ENCODE measurements at regions not wholly inside any gene's neighbourhood (a gene's known extent, or its start where the extent isn't known, plus 50 kb on each side); places are given as distances from the start of the nearest gene placed in this dataset.

DNA sequence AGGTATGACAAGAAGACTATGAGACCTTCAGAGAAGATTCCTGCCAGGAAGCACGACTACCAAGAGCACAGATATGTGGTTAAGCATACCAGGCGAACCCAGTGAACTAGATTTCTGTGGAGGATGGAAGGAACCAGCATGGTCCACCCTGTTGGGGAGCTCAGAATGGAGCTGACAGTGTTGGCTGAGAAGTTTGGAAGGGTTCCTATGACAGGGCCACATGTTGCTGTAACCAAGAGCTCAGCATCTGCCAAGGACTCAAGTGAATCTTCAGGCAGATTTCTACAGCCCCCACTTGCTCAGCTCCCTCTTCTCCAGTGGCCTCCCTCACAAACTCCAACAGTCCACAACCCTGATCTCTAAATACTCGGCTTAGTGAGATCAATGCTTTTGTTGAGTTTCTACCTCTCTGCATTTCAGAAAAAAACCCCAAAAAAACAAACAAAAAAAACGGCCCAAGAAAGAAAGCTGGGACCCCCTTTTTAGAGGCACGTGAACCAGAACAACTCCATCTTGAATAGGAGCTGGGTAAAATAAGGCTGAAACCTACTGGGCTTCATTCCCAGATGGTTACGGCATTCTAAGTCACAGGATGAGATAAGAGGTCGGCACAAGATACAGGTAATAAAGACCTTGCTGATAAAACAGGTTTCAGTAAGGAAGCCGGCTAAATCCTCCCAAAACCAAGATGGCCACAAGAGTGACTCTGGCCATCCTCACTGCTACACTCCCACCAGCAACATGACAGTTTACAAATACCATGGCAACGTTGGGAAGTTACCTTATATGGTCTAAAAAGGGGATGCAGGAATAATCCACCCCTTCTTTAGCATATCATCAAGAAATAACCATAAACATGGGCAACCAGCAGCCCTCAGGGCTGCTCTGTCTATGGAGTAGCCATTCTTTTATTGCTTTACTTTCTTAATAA is 691.1 kb downstream of the UQCRFS1 start:
- intact Hi-C loops (cut with DNase I): loop anchor here in 1 of 2 donors (2.0 kb wide), 1 partner anchor 55 kb away; no protein-coding TSS in a partner anchor
- Histone ChIP-seq H3K4me3 (no peak overlapping the region), H3K9me3 (no peaks in the 10 kb centered on the region), H3K27me3 (ENCODE audit: insufficient read depth in 3 of 3, low read length in 2 of 3) (no peaks in the 10 kb centered on the region), H3K4me1 (peaks cover 44% of the 10 kb centered on the region), H3K27ac (peak overlapping the region; percentile 76), H3K36me3 (ENCODE audit: insufficient read depth in 1 of 2, low read depth in 1 of 2) (no peaks in the 10 kb centered on the region)
- DNase-seq (no peak), ATAC-seq (peak; percentile 22 to 54 (median 46))
- 68 to 79% (median 73%) methylated on average over 9 of the region's 9 CpGs for WGBS, 3 donors
- TF ChIP-seq, protein P1, sequence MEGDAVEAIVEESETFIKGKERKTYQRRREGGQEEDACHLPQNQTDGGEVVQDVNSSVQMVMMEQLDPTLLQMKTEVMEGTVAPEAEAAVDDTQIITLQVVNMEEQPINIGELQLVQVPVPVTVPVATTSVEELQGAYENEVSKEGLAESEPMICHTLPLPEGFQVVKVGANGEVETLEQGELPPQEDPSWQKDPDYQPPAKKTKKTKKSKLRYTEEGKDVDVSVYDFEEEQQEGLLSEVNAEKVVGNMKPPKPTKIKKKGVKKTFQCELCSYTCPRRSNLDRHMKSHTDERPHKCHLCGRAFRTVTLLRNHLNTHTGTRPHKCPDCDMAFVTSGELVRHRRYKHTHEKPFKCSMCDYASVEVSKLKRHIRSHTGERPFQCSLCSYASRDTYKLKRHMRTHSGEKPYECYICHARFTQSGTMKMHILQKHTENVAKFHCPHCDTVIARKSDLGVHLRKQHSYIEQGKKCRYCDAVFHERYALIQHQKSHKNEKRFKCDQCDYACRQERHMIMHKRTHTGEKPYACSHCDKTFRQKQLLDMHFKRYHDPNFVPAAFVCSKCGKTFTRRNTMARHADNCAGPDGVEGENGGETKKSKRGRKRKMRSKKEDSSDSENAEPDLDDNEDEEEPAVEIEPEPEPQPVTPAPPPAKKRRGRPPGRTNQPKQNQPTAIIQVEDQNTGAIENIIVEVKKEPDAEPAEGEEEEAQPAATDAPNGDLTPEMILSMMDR (IDR thresholded peaks at IDR 0.05): no peak

DNA sequence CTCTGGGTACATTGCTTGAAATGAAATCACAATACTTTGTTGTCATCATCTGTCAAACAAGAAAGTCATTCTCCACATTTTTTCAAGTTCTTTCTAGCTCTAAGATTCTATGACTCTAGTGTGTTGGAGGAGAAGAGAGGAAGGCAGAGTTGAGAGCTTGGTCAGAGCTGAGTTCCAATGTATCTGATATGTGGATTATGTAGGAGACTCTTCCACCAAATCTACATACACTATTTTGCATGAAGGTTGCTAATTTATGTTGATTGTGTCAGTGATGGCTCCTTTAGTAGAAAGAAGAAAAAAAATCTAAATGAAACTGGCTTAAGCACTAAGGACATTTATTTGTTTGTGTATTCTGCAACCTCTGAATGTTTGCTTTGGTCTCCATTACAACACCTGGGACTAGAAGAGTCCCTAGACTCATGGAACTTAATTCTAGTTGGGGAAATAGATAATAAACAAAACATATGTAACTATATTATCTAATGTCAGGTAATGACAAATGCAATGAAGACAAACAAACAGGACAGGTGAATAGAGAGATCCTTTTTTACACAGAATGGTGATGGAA is 691.9 kb downstream of the UQCRFS1 start:
- intact Hi-C loops (cut with DNase I): no loop called here
- H3K9me3 ChIP-seq: no peaks in the 10 kb centered on the region
- peaks cover 44% of the 10 kb centered on the region for H3K4me1 ChIP-seq
- DNase-seq: no peak
- ATAC-seq: no peak
- H3K36me3 ChIP-seq (ENCODE audit: insufficient read depth in 1 of 2, low read depth in 1 of 2): no peaks in the 10 kb centered on the region
- TF ChIP-seq, protein P1 (IDR thresholded peaks at IDR 0.05): no peak
- peak overlapping the region; percentile 76 for H3K27ac ChIP-seq
- H3K27me3 ChIP-seq (ENCODE audit: insufficient read depth in 3 of 3, low read length in 2 of 3): no peaks in the 10 kb centered on the region
- no peak overlapping the region for H3K4me3 ChIP-seq

DNA sequence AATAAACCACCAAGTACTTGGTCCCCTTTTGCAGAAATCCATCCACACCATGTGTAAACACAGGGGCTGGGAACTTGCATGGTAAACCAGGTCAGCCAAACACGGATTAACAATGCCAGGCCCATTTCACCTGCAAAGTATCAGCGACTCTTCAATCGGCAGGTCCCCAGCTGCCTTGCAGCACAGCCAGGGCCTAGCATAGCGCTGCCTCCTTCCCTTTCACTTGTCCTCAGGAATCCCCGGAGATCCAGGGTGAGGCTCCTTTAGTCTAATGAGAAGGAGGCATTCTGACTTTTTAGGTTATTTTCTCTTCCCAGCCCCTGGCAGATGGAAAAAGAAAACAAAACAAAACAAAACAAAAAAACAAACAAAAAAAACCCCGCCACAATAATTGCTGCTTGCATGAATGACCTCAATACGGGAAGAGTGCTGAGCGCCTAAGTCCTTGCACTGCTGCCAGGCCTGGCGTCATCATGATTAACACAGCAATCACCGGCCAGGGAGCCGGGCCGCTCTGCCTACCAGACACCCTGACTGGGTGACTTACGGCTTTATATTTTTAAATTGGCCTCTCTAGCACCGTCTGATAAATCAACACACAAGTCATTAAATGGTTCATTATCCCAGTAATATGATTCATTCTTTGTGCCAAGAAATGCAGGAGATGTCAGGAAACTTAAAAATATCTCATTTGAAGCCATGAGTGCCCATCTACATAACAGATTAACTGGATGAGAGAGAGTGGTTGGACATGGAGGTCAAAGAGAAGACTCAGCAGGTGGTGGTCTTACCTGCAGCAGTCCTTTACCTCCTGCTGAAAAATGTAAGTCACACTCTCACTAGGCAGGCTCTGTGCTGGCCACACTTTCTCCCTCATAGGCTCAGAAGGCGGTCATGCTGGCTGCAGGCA is 692.7 kb downstream of the UQCRFS1 start:
- peak overlapping the region; percentile 76 for H3K27ac ChIP-seq
- TF ChIP-seq, protein P1 (IDR thresholded peaks at IDR 0.05): no peak

DNA sequence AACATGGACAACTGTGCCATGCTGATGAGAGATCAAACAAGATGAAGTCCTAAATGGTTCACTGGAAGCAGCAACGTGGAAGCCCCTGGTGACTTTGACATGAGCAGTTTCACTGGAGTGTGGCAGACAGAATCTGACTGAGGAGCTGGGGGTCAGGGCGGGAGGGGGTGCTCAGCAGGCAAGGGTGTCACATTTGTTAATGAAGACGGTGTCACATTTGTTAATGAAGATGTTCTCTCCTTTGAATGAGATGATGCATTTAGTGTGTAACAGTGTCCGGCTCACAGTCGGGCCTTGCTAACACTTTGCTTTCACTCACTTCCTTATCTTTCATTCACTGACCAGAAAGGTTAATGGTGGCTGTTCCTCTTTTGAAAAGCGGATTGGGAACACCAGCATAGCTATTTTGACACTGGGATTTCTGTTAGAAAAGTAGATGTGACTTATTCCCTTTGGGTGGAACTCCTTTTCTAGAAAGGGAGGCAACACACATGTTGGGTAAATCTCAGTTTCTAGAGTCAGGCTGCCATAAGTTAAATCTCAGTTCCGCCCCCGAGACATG is 693.7 kb downstream of the UQCRFS1 start:
- Histone ChIP-seq H3K4me1 (peaks cover 57% of the 10 kb centered on the region), H3K27me3 (ENCODE audit: insufficient read depth in 3 of 3, low read length in 2 of 3) (no peaks in the 10 kb centered on the region), H3K27ac (peak overlapping the region; percentile 76), H3K9me3 (no peaks in the 10 kb centered on the region), H3K36me3 (ENCODE audit: insufficient read depth in 1 of 2, low read depth in 1 of 2) (no peaks in the 10 kb centered on the region), H3K4me3 (no peak overlapping the region)
- WGBS, 3 donors: 63 to 75% (median 69%) methylated on average over 8 of the region's 8 CpGs
- intact Hi-C loops (cut with DNase I): no loop called here
- TF ChIP-seq, protein P1 (IDR thresholded peaks at IDR 0.05): no peak
- no peak for ATAC-seq
- DNase-seq: no peak

More for the DNA sequence above, 692.7 kb downstream of the UQCRFS1 start:
- 20 to 34% (median 22%) methylated on average over 15 of the region's 15 CpGs for WGBS, 3 donors
- Histone ChIP-seq H3K27me3 (ENCODE audit: insufficient read depth in 3 of 3, low read length in 2 of 3) (no peaks in the 10 kb centered on the region), H3K9me3 (no peaks in the 10 kb centered on the region), H3K36me3 (ENCODE audit: insufficient read depth in 1 of 2, low read depth in 1 of 2) (no peaks in the 10 kb centered on the region), H3K4me1 (peaks cover 50% of the 10 kb centered on the region), H3K4me3 (peak overlapping the region; percentile 39)
- ATAC-seq (peak; percentile 89 to 94 (median 93)), DNase-seq (peak; percentile 79 to 86)
- intact Hi-C loops (cut with DNase I): no loop called here

Data from psoas muscle (tissue), 7 donors.